ENCODE measurements at regions not wholly inside any gene's neighbourhood (a gene's known extent, or its start where the extent isn't known, plus 50 kb on each side); places are given as distances from the start of the nearest gene placed in this dataset.
"Not testable (repeated sequence)": the region's sequence is repeated elsewhere in the genome, so short reads cannot be mapped to it uniquely, and the experiment has no call there.

DNA sequence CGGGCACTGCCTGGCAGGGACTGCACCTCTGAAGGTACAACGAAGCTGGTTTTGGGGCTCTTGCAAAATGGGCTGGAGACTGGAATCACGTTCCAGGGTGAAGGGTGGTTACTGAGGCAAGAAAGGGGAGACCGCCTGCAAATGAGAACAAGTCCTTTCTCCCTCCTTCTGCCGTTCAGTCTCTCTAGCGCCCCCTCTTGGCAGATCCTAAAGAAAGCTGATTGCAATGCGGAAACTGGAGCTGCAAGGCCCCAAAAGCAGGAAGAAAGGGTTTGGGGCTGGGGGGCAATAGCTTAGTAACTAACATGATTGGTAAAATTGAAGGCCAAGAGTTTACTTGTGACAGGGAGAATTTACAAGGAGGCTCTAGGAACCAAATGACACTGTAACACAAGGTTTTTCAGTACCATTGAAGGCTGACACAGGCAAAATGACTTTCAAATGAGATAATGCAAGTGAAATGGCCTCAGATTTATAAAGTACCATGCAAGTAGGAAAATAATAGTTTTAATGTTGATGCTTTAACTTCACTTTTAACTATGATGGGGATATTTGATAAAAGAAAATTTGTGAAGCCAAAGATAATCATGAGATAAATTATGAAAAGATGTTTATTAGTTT is 222.7 kb upstream of the HAND2 start:
- peak; percentile 64 for DNase-seq

DNA sequence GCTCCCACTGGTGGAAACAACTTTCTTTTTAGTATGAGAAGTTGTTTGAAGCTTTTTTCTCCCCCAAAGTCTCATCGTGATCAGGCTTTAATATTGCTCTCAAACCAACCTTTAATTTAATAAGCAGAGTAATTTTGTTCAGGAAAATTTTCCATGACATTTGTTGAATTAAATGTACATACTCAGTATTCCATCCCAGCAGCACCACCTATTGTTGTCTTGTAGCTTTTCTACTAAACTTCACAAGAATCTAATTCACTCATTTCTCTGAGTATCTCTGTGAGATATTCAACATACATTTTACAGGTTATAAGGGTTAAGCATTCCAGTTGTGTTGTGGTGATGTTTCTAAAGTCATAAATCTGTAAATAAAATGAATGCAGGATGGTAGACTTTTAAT is 218.3 kb upstream of the HAND2 start:
- no peak for DNase-seq

DNA sequence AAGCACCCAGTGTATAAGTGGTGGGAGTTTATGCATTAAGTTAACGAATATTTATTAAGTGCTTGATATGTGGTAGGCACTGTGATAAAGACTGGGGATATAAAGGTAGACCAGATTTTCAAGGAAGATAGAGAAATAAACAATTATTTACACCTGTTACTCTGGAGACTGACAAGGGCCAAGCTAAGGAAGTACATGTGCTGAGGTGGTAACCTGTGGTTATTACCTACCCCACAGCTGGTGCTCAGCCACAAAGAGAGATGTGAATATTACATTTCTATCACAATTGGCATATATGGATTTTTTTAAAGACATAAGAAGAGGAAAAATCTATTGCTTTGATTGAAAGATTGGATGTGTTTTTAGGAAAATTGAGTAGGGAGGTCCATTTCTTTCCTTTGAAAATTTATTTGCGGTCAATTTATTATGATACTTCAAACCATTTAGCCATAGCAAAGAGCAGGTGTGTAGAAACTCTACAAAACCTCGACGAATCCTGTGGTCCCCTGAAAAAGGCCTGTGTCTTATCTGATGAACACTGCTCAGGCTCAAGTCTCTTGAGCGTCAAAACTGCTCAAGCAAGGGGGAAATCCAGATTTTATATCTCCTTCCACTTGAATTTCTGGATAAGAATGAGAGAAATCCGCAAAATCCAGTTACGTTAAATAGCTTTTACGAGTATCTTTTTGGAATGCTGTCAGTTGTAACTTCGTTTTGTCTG is 217.7 kb upstream of the HAND2 start:
- DNase-seq, result no peak

DNA sequence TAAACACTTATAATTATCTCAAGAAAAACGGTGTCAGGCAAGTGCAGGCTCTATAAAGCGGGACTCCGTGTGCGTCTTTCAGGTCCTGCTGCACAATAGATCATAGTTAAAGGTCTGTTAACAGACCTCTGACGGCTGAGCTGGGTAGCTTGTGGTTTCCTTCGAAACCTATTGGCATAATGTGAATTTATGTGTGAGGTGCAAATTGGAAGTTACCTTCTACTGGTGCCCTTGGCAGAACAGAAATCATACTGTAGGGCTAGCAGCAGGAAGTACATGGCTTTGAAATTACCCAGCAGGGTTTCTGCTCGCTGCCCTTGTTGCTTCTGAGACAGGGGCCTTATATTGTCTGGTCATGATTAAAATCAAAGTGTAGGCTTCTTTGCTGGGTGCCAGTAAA is 216.4 kb upstream of the HAND2 start:
- DNase-seq, result no peak

DNA sequence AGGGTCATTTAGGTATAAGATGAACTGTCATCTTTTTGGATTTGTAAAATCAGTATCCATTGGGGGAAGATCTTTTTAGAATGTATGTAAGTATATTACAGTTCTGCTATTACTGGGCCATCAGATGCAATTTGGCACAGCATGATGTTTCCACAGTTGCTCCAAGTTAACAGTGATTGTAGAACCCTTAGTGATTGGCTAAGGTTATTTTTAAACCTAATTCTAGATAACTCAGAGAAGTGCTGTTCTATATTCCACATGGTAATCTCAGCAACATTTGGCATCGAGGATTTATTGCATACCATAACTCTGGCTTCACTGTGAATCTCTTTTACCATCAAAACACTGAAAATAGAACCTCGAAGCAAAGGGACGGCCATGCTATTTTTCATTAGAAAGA is 215.7 kb upstream of the HAND2 start:
- no peak for DNase-seq

DNA sequence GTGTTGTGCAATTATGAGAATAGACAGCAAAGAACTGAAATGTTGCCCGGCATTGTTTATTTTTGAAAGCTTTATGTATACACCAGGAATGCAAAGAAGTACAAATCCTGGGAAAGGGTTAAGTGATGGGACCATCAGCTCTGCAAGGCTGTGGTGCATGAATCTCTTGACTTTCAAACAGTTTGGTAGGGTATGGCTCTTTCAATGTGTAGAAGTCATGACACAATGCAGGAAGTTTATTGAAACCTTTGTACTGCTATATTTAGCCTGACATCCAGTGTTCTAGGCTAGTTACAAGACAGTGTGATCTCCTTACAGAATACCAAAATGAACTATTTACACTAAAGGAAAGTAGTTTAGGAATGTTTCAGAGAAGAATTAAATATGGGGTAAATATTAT is 206.8 kb upstream of the HAND2 start:
- DNase-seq, result no peak

DNA sequence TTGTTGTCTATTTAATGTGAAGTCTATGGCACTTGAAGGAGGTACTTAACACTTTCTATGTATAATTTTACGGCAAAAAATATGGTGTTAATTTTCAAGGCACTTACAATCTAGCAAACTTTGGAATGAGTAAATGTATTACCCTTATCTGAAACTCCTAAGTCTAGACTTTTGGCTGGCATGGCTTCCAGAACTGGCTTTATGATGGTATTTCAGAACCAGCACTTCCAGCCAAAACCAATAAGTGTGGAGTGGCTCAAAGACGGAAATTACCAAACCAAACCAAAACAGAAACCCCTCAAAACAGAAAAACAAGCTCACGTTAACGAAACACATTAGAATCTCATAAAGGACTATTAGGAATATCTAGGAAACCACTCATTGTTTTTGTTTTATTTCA is 205.6 kb upstream of the HAND2 start:
- no peak for DNase-seq

DNA sequence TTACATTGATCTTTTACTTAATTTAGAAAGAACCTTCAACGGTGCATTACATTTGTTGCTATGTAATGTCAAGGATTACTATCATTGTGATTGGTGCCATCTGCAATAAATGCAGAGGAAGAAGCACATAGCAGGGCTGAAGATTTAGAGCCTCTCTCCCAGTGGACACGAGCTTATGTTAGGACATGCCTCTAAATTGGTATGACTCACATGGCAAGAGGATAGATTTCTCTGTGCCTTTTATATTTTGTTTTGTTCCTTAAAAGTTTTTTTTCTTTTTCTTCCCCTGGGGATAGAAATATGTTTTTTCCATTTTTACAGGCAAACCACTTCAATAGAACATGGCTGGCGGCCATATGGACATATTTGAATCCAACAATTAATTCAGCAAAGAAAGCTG is 205.0 kb upstream of the HAND2 start:
- DNase-seq, result no peak

DNA sequence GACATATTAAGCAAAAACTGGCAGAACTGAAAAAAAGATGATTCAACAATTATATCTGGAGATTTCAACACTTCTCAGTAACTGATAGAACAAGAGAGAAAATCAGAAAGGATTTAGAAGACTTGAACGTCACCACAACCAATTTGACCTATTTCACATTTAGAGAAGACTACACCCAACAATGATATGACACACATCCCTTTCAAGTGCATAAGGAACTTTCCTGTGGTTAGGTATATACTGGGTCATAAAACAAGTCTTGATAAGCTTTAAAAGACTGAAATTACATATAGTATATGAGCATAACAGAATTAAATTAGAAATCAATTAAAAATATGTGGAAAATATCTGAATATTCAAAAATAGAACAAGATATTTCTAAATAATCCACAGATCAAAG is 201.2 kb upstream of the HAND2 start:
- DNase-seq, result no peak

DNA sequence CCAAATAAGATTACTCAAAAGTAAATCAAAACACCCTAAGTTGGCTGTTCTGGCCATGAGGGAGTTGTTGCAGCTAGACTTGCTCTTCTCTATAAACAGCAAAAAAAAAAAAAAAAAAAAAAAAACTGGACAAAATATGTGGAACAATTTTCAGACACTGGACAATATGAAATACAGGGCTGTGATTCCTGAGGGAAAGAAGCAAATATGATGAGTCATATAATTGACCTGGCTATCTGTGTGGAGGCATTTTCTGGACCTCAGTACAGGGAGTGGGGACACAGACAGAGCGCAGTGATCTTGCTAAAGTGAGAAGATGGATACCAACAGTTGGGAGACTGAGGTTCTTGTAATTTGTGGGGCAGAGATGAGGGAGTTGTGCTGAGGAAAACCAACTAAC is 192.0 kb upstream of the HAND2 start:
- DNase-seq, result peak; percentile 1

DNA sequence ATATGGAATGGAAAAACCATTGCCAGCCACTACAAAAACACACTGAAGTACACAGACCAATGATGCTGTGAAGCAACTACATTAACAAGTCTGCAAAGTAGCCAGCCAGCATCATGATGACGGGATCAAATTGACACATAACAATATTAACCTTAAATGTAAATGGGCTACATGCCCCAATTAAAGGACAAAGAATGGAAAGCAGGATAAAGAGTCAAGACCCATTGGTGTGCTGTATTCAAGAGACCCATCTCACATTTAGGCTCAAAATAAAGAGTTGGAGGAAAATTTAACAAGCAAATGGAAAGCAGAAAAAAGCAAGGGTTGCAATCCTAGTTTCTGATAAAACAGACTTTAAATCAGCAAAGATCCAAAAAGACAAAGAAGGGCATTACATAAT is 188.5 kb upstream of the HAND2 start:
- DNase-seq, result not testable (repeated sequence)

DNA sequence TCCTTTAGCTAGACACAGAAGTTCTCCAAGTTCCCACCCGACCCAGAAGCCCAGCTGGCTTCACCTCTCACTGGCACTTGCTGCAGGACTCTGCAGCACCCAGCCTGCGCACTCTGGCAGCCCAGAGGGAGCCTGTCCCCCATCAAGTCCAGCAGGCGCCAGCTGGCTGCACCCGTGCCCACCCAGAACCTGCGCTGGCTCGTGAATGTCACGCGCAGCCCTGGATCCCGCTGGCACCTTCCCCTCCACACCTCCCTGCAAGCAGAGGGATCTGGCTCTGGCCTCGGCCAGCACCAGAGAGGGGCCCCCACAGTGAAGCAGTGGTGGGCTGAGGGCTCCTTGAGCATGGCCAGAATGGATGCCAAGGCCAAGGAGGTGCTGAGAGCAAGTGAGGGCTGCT is 187.6 kb upstream of the HAND2 start:
- no peak for DNase-seq

DNA sequence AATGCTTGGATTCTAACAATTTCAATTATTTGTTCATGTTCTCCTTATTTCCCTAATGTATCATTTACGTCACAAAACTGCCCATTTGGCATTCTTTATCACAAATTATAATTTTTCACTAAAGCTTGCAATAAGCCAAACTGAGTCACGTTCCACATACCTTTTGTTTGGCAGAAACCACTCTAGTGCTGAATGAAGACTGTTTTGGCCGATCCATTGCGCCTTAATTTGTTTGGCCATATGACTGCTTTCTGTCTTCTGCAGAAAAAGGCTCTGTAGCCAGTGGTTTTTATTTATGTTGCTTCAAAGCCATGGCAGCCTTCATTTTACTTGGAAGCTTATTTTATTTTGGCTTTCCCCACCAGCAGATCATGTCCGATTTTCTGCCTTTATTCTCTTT is 184.4 kb upstream of the HAND2 start:
- DNase-seq, result no peak

DNA sequence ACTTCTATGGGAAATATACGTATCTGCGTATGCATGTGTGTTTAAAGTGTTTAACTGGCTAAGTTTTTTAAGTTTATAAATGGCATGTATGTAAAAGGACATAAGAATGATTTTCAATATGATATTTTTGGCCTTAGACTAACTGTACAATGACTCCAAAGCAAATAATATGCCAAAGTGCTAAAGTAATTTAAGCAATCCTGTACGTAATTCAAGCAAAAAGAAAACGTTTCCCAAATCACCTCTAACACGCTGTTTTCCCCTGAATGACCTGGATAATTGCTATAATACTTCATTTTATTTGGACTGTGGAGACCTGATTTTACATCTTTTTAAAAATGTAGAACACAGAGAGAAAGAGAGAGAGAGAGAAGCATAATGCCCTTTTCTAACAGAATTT is 183.0 kb upstream of the HAND2 start:
- no peak for DNase-seq

DNA sequence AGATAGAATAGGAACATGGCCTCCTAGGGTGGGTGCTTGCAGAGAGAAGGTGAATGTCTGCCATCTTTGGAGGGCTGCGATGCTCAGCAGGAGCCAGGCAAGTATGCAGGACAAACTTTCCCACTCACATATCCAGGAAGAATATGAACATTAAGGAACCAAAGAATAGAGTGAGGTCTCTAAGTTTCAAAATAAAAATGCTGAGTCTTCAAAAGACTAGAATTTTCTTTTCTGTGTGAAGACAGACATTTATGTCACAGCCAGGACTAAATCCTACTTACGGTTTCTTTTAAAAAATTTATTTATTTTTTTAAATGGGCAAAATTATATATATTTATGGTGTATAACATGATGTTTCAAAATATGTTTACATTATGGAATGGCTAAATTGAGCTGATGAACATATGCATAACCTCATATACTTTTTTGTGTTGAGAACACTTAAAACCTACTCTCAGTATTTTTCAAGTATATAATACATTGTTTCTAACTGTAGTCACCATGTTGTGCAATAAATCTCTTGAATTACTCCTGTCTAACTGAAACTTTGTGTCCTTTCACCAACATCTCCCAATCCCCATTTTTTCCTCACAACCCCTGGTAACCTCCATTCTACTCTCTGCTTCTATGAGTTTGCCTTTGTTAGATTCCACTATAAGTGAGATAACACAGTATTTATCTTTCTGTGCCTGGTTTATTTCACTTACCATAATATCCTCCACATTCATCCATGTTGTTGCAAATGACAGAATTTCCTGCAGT is 177.8 kb upstream of the HAND2 start:
- DNase-seq, result no peak

DNA sequence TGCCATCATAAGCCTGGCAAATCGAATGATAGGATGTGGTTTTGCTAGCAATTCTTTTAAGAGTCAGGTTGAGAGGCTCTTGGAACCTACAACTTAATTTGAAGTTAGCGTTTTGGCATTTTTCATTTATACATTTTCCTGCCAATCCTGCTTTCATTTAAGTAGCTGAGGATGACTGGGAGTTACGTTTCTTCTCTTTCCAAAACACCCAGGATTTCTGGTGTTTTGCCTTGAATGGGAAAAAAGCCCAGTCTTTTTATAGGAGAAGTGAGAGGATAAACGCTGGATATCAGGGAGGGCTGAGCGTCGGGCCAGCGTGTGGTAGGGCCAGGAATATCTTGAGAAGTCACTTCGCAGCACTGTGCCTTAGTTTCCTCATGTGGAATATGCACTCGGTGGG is 174.2 kb upstream of the HAND2 start:
- DNase-seq, result no peak

DNA sequence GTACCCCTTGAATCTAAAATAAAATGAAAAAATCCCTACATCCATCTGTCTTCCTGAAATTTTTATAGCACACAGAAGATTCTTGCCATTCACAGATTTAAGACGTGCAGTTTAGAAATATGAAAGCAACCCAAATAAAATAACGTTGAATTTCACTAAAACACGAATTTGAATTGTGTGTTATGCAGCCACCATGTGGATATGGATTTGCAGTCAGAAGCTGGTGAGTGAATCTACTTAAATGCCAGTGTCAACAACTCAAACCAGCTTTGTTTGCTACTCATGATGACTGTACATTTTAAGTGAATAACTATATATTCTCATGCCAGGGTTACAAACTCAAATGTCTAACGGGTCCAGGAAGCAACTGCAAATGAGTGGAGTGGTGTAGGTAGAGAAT is 173.0 kb upstream of the HAND2 start:
- DNase-seq, result peak; percentile 56

DNA sequence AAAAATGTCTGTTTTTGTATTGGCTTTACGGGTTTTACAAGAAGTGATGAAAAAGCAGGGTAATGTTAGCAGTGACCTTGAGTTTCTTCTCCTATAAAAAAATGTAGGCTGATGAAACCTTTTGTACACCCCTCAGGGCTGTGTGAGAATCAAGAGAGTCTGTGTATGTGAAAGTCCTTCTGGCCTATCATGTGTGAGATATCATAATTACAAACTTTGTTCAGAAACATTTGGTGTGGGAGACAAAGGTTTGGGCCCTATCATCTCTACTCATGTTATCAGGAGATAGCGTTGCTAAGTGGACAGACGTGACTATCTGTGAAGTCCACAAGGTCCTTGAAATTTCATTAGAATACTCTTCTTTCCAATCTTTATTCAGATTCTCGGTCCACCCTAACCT is 170.6 kb upstream of the HAND2 start:
- no peak for DNase-seq

DNA sequence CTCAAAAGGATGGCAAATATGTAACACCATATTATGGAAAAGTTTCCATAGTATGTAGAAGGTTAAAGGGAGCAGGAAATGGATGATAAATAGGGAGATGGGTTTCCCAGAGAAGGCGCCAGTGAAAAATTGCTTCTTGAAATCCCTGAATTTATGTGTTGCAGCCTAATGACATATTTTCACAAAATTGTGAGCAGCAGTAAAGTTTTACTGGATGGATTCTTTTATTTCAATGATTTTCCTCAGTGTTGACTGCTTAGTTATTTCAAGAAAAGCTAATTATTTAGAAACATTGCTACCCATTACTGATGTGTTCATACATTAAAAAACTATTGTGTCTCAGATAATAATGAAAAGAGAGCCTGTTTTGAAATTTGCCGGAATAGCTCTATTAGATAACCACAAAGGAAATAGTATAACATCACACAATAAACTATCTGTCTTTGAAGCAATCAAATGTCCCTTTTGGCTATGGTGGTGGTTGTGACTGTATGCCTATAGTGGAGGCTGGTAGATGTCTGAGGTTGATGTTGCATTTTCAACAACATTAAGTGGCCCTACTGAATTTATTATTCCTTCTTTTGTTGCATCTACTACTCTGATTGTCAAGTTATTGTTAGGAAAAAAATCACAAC is 169.9 kb upstream of the HAND2 start:
- no peak for DNase-seq

DNA sequence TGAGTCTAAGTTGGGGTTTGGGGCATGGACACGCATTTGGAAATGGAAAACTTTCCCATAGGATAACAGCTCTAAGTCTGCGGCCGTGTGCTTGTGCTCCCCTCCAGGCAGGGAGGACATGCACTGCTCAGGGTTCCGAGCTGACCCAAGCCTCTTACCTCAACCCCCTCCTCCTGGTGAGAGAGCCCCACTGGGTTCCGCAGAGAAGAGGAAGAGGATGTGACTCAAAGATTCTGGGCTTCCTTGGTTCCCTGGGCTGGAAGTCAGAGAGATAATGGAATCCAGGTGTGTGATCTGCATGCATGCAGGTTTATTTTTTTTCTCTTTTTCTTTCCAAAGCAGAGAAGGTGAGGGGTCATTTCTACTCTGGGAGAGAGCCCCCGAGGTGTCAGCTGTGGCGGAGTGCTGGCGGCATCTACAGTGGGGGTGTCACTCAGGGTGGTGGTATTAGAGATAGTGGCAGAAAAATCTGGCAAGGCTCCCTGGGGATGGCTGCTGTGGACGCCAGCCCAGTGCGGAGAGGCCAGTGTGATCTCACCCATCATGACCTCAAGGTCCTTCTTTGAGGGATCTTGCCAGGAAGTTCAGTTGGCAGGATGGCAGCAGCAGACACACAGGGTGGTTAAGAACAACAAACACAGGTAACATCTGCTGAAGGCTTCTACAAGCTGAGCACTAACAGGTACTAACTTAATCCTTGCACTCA is 168.7 kb upstream of the HAND2 start:
- DNase-seq, result no peak

DNA sequence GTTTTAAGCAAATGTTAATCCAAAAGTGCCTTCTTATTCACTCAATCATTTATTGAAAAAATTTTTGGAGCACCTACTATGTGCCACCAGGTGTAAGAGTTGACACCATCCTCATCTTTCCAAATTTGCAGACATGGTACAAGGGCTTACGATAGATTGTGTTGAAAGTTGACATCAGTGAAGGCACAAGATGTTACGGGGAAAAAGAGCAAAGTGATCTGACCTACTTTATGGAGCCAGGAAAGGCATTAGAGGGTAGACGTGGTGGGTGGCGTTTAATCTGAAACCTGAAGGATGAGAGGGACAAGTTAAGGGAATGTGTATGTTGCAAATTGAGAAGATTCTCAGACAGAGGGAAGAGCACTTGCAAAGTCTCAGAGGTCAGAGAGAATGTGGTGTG is 167.8 kb upstream of the HAND2 start:
- no peak for DNase-seq

DNA sequence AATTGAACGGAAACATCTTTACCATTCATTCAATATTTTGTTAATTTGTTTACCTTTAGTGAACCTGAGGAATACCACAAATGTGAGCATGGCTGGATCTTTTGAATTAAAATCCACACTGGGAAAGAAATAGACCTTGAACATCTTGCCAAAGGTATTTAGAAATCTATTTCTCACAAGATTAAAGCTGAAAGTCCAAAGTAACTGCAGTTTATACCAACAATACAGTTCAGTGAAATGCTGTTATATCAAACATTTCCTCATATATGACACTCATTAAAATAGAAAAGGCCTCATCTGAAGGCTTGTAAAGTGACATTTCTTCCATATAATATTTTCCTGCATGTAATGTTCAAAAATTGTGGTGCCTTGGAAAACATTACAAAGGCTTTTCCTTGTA is 166.5 kb upstream of the HAND2 start:
- no peak for DNase-seq

DNA sequence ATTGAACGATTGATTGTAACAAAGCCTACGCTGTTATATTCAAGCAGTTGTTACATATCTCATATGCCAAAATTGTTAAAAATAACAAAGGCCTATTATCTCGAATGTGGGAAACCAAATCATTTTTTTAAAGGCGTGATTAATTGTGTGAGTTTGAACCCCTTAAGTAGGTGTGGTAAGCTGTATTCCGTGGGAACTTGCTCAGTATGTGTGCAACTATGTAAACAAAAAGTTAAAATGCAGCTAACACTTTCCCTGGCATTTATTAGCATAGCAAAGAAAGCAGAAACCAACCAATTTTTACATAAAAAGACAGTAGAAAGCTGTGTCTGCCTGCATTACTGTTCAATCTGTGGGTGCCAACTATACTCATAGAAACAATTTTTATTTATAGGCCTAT is 166.0 kb upstream of the HAND2 start:
- no peak for DNase-seq

Measured in DMS53 (cell line).